HepG2 (cell line): ENCODE measurements at regions not wholly inside any gene's neighbourhood (a gene's known extent, or its start where the extent isn't known, plus 50 kb on each side); places are given as distances from the start of the nearest gene placed in this dataset.

Experiments
- ATAC-seq: fragments of 200-7000 bp; cut with Tn5 transposase; 3 replicates; pipeline ENCODE4 v1.9.1; 2020; ENCODE audit warnings: mild to moderate bottlenecking, moderate library complexity
- BruUV-seq: library from RNA; stranded (reverse); fragments of 400-500 nt; replicated peaks from 2 replicates; lab custom pipeline; 2021; lab: Mats Ljungman, UMichigan
- CTCF ChIA-PET: fragments of 300-600 bp; formaldehyde crosslinking; extraction: SDS; loops from one replicate; lab custom pipeline; 2021; ENCODE audit warnings: low total read pairs, inconsistent platforms, low intra/inter-chr PET ratio; lab: Yijun Ruan, JAX
- POLR2A ChIA-PET: fragments of 350-600 bp; sonication (Branson Sonifier 250); formaldehyde crosslinking; loops from one replicate; lab custom pipeline; 2020; ENCODE audit warnings: antibody characterized with exemption, inconsistent platforms; lab: Yijun Ruan, JAX
- DNase-seq: peaks from one replicate; pipeline ENCODE4 v3.0.0-alpha.2; 2015; ENCODE audit warnings: low spot score
- FAIRE-seq: peaks from 3 replicates; lab custom pipeline; 2011; peaks lifted over from hg19 to GRCh38; lab: Jason Lieb, UNC
- H2AFZ ChIP-seq: one replicate; pipeline ENCODE4 v1.6.1; 2011; ENCODE audit warnings: low read length, inconsistent platforms
- H3K27ac ChIP-seq: fragments of 300-600 bp; 3 replicates; pipeline ENCODE4 v1.8.0; 2011; ENCODE audit warnings: mixed run types, mild to moderate bottlenecking, mixed read lengths, low read length, inconsistent platforms; ENCODE audit not compliant: insufficient read depth; ENCODE audit errors: extremely low read length
- H3K27me3 ChIP-seq, 2 experiments: fragments of 200-600 bp in 1 of 2; 2 replicates in 1 of 2; 3 replicates in 1 of 2; pipeline versions ENCODE4 v1.6.0 to v1.8.0; 2011; ENCODE audit warnings: low read length in 2 of 2, mild to moderate bottlenecking in 2 of 2, moderate library complexity in 2 of 2, inconsistent platforms in 1 of 2; ENCODE audit not compliant: insufficient read depth in 2 of 2, control insufficient read depth in 1 of 2
- H3K36me3 ChIP-seq, 2 experiments: fragments of 200-600 bp in 1 of 2; replicated peaks in 1 of 2; 2 replicates in 1 of 2; 3 replicates in 1 of 2; pipeline versions ENCODE4 v1.5.1 to v1.8.0; 2011; ENCODE audit warnings: low read length in 2 of 2, inconsistent platforms in 1 of 2; ENCODE audit not compliant: insufficient read depth in 2 of 2, control insufficient read depth in 1 of 2
- H3K4me1 ChIP-seq: 2 replicates; pipeline ENCODE4 v1.5.1; 2012; ENCODE audit warnings: low read length, inconsistent platforms; ENCODE audit not compliant: insufficient read depth
- H3K4me2 ChIP-seq: 2 replicates; pipeline ENCODE4 v1.6.0; 2011; ENCODE audit warnings: low read depth, low read length, inconsistent platforms
- H3K4me3 ChIP-seq, 3 experiments: fragments of 200-600 bp in 1 of 3; sonication (generic), shearing (Covaris generic) in 1 of 3; replicated peaks in 1 of 3; 2 replicates each; pipeline ENCODE4 v1.5.1; 2011 to 2016; ENCODE audit warnings: low read length in 3 of 3, inconsistent platforms in 2 of 3, low read depth in 2 of 3, mild to moderate bottlenecking in 2 of 3, control low read depth in 1 of 3, mixed read lengths in 1 of 3; ENCODE audit not compliant: insufficient read depth in 1 of 3
- H3K79me2 ChIP-seq: one replicate; pipeline ENCODE4 v1.6.1; 2011; ENCODE audit warnings: low read length, inconsistent platforms; ENCODE audit not compliant: insufficient read depth
- H3K9ac ChIP-seq: 2 replicates; pipeline ENCODE4 v1.6.0; 2011; ENCODE audit warnings: mild to moderate bottlenecking, low read depth, low read length, inconsistent platforms; ENCODE audit not compliant: insufficient read depth
- H3K9me3 ChIP-seq: 2 replicates; pipeline ENCODE4 v1.5.1; 2012; ENCODE audit warnings: mild to moderate bottlenecking, low read length
- H4K20me1 ChIP-seq: 2 replicates; pipeline ENCODE4 v1.6.0; 2011; ENCODE audit warnings: inconsistent platforms, mild to moderate bottlenecking, low read length, moderate library complexity; ENCODE audit not compliant: insufficient read depth
- ASH2L ChIP-seq: fragments of 300-600, 200-600 bp; sonication (generic); IDR thresholded peaks from 2 replicates; pipeline ENCODE4 v1.7.0; 2017; ENCODE audit warnings: low read depth, mild to moderate bottlenecking, moderate library complexity, mixed read lengths, low read length; ENCODE audit not compliant: insufficient read length
- ATF7-NPFF ChIP-seq: sonication (generic); formaldehyde crosslinking; IDR thresholded peaks from 2 replicates; pipeline ENCODE4 v1.8.1; 2023; ENCODE audit warnings: mild to moderate bottlenecking, low read depth, missing genetic modification reagents, moderate library complexity
- MAFK ChIP-seq, 2 experiments: IDR thresholded peaks in 1 of 2; conservative IDR thresholded peaks in 1 of 2; 2 replicates each; pipeline ENCODE4 v1.6.1; 2011; ENCODE audit warnings: improper control_type of control experiment in 2 of 2, low read length in 2 of 2
- MIXL1 ChIP-seq: IDR thresholded peaks from 2 replicates; pipeline ENCODE4 v1.6.1; 2016
- RBFOX2 ChIP-seq: fragments of 200-400 bp; formaldehyde crosslinking; IDR thresholded peaks from 2 replicates; pipeline ENCODE4 v1.6.1; 2017; ENCODE audit warnings: low read depth, mild to moderate bottlenecking, low read length
- SMC3 ChIP-seq: IDR thresholded peaks from 2 replicates; pipeline ENCODE4 v1.6.1; 2011; ENCODE audit warnings: low read length, improper control_type of control experiment
- SRSF9 ChIP-seq: fragments of 200-400 bp; formaldehyde crosslinking; IDR thresholded peaks from 2 replicates; pipeline ENCODE4 v1.6.1; 2018; ENCODE audit warnings: borderline replicate concordance, mild to moderate bottlenecking, low read depth, low read length; ENCODE audit not compliant: insufficient read depth, poor library complexity, severe bottlenecking
- YEATS4 ChIP-seq: sonication (generic); formaldehyde crosslinking; IDR thresholded peaks from 2 replicates; pipeline ENCODE4 v1.4.0; 2020; ENCODE audit warnings: missing genetic modification reagents, borderline replicate concordance
- ZNF160 ChIP-seq: sonication (generic); formaldehyde crosslinking; IDR thresholded peaks from 2 replicates; pipeline ENCODE4 v1.8.0; 2022; ENCODE audit warnings: mild to moderate bottlenecking, inconsistent platforms, missing genetic modification reagents
- ZSCAN5A ChIP-seq: sonication (generic); formaldehyde crosslinking; IDR thresholded peaks from 2 replicates; pipeline ENCODE4 v1.8.0; 2022; ENCODE audit warnings: mild to moderate bottlenecking, missing genetic modification reagents, borderline replicate concordance
- WGBS: methylation state at CpG from one replicate; pipeline ENCODE4 v1.1.6; 2017; ENCODE audit warnings: low lambda C conversion rate; 5-methylcytosine and 5-hydroxymethylcytosine counted together
- in situ Hi-C: cut with HindIII; loops from 2 replicates; pipeline ENCODE4 v1.10.0; 2017; ENCODE audit warnings: low pct_unique_long_range_greater_than_20kb; ENCODE audit not compliant: extremely low pct_ligation_motif_present
- intact Hi-C: fragments of 100-400 bp; cut with micrococcal nuclease; formaldehyde crosslinking; loops from one replicate; pipeline ENCODE4 v1.10.0; 2022; ENCODE audit not compliant: unreplicated experiment

- no peaks in the 10 kb centered on the region for H3K9me3 ChIP-seq
- no peaks in the 10 kb centered on the region; a peak in 1 of 5 replicates for H3K27me3 ChIP-seq
- H3K9ac ChIP-seq = no peak overlapping the region
- H3K4me1 ChIP-seq = no peaks in the 10 kb centered on the region
- no peak overlapping the region for H2AFZ ChIP-seq
- no TSS peak for BruUV-seq
- H3K36me3 ChIP-seq = no peaks in the 10 kb centered on the region
- no peak overlapping the region for H3K4me3 ChIP-seq
- POLR2A ChIA-PET = no interaction called here
- DNase-seq = no peak
- no peaks in the 10 kb centered on the region for H4K20me1 ChIP-seq
- WGBS = 0% methylated on average over 1 of the region's 1 CpG
- CTCF ChIA-PET = no interaction called here
- intact Hi-C loops (no loop called here), in situ Hi-C loops (no loop called here)
- no peaks in the 10 kb centered on the region for H3K79me2 ChIP-seq
- no peak for FAIRE-seq
- no peak overlapping the region for H3K4me2 ChIP-seq
- no peak overlapping the region for H3K27ac ChIP-seq
- no peak for ATAC-seq
- TF ChIP-seq ATF7-NPFF (CRISPR knock-in tag) (no peak), MAFK (conservative IDR thresholded peaks at IDR 0.05 in 1 of 2, IDR thresholded peaks at IDR 0.05 in 1 of 2; ENCODE audit: low read length in 2 of 2) (0 out of 4 replicates have a peak, but pooled peaks of 1 of the 2 experiments have one; percentile 18)
Observed at GRCh38 chr5:89421035-89421434, 538.1 kb upstream of the MEF2C start.

GRCh38 chr5:89418407-89419085 is 535.6 kb upstream of the MEF2C start:
- no peak overlapping the region for H3K4me2 ChIP-seq
- no peaks in the 10 kb centered on the region for H3K4me1 ChIP-seq
- CTCF ChIA-PET = no interaction called here
- no peak overlapping the region for H3K9ac ChIP-seq
- no peak overlapping the region for H2AFZ ChIP-seq
- H3K79me2 ChIP-seq = no peaks in the 10 kb centered on the region
- intact Hi-C loops (no loop called here), in situ Hi-C loops (no loop called here)
- H3K27ac ChIP-seq = no peak overlapping the region
- FAIRE-seq = no peak
- no peaks in the 10 kb centered on the region; a peak in 1 of 5 replicates for H3K27me3 ChIP-seq
- H4K20me1 ChIP-seq = no peaks in the 10 kb centered on the region
- H3K4me3 ChIP-seq = no peak overlapping the region
- no TSS peak for BruUV-seq
- no peak for TF ChIP-seq MIXL1
- TF ChIP-seq YEATS4 = no peak
- no peak for TF ChIP-seq ZSCAN5A (CRISPR knock-in tag)
- no peak for TF ChIP-seq SRSF9
- TF ChIP-seq SMC3 = no peak
- TF ChIP-seq ZNF160 (CRISPR knock-in tag) = no peak
- TF ChIP-seq RBFOX2 = no peak
- no peak for TF ChIP-seq ASH2L
- no peaks in the 10 kb centered on the region for H3K9me3 ChIP-seq
- H3K36me3 ChIP-seq = no peaks in the 10 kb centered on the region
- POLR2A ChIA-PET = no interaction called here
- 5% methylated on average over 3 of the region's 3 CpGs for WGBS
- ATAC-seq = no peak
- no peak for DNase-seq
